Kidney (tissue), 13 donors: ENCODE measurements at regions not wholly inside any gene's neighbourhood (a gene's known extent, or its start where the extent isn't known, plus 50 kb on each side); places are given as distances from the start of the nearest gene placed in this dataset.

Experiments used
- DNase-seq, 5 donors: peaks; one replicate each; pipeline ENCODE4 v3.0.0-alpha.2; 2013 to 2020
- FAIRE-seq: peaks from 2 replicates; lab custom pipeline; 2012; peaks lifted over from hg19 to GRCh38; lab: Jason Lieb, UNC
- H3K27ac ChIP-seq, 2 donors: one replicate each; pipeline ENCODE4 v1.7.0; 2013; ENCODE audit warnings: low read depth in 2 of 2, low read length in 2 of 2, inconsistent platforms in 1 of 2
- H3K27me3 ChIP-seq: one replicate; pipeline ENCODE4 v1.7.1; 2013; ENCODE audit warnings: low read length, inconsistent platforms; ENCODE audit not compliant: control insufficient read depth, insufficient read depth
- H3K36me3 ChIP-seq, 3 donors: one replicate each; pipeline versions ENCODE4 v1.7.0 to v1.7.1; 2013; ENCODE audit warnings: low read length in 3 of 3, control low read depth in 1 of 3, inconsistent platforms in 1 of 3; ENCODE audit not compliant: insufficient read depth in 3 of 3, control insufficient read depth in 2 of 3
- H3K4me1 ChIP-seq, 3 donors: one replicate each; pipeline versions ENCODE4 v1.7.0 to v1.7.1; 2013; ENCODE audit warnings: low read length in 3 of 3, inconsistent platforms in 1 of 3, low read depth in 1 of 3; ENCODE audit not compliant: control insufficient read depth in 2 of 3, insufficient read depth in 2 of 3
- H3K4me3 ChIP-seq, 3 donors: one replicate each; pipeline versions ENCODE4 v1.7.0 to v1.8.1; 2013; ENCODE audit warnings: low read length in 3 of 3, control low read depth in 1 of 3, inconsistent platforms in 1 of 3
- H3K9ac ChIP-seq, 3 donors: one replicate each; pipeline versions ENCODE4 v1.7.0 to v1.7.1; 2013; ENCODE audit warnings: low read length in 3 of 3, control low read depth in 1 of 3, inconsistent platforms in 1 of 3
- H3K9me3 ChIP-seq, 3 donors: one replicate each; pipeline versions ENCODE4 v1.7.0 to v1.7.1; 2013; ENCODE audit warnings: low read length in 3 of 3, control low read depth in 1 of 3, inconsistent platforms in 1 of 3; ENCODE audit not compliant: control insufficient read depth in 2 of 3, insufficient read depth in 1 of 3
- intact Hi-C: fragments of 100-400 bp; cut with DNase I; formaldehyde crosslinking; loops from one replicate; pipeline ENCODE4 v1.11.1; 2022
- TF ChIP-seq, protein P1 (sequence below): IDR thresholded peaks from 3 replicates; pipeline ENCODE4 v1.5.1; 2012; ENCODE audit warnings: mild to moderate bottlenecking, moderate library complexity, borderline replicate concordance; ENCODE audit not compliant: insufficient read depth; ENCODE audit errors: extremely low read depth
- donor health status: control.
- donor health status: control.
- donor health status: control.
- donor health status: control.
- donor health status: control.
- donor health status: DM: yes; HTN: yes; CAD: no.
- donor health status: Normal renal cell carcinoma (clear cell type).

DNA sequence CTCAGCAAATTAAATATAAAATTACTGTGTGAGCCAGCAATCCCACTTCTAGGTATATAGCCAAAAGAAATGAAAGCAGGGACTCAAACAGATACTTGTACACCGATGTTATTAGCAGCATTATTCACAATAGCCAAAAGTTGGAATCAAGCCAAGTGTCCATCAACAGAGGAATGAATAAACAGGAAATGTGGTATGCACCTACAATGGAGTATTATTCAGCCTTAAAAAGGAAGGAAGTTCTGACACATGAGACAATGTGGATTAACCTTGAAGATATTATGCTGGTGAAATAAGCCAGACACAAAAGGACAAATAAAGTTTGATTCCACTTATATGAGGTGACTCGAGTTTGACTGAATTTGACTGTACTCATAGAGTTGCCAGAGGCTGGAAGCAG is 108.3 kb upstream of the DUSP21 start:
- TF ChIP-seq, protein P1, sequence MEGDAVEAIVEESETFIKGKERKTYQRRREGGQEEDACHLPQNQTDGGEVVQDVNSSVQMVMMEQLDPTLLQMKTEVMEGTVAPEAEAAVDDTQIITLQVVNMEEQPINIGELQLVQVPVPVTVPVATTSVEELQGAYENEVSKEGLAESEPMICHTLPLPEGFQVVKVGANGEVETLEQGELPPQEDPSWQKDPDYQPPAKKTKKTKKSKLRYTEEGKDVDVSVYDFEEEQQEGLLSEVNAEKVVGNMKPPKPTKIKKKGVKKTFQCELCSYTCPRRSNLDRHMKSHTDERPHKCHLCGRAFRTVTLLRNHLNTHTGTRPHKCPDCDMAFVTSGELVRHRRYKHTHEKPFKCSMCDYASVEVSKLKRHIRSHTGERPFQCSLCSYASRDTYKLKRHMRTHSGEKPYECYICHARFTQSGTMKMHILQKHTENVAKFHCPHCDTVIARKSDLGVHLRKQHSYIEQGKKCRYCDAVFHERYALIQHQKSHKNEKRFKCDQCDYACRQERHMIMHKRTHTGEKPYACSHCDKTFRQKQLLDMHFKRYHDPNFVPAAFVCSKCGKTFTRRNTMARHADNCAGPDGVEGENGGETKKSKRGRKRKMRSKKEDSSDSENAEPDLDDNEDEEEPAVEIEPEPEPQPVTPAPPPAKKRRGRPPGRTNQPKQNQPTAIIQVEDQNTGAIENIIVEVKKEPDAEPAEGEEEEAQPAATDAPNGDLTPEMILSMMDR: no peak
- no peak for FAIRE-seq
- H3K4me3 ChIP-seq: no peak overlapping the region

DNA sequence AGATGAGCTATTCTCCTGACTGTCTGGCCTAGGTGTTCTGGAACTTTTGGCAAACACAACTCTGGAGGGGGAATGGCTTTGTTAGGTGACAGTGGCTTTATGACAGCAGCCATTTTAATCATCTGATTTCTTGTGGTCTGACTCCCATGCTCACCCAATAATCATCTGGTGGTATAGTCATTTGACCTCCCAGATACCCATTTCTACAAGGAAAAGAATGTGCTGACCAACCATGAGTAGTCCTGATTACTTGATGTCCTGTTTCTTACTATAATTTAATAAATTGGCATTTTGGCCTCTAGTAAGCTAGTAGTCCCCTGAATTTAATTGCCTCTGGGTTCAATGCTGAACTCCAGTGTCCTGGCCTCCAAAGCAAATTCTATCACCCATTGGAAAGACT is 109.9 kb upstream of the DUSP21 start:
- TF ChIP-seq, protein P1: no peak
- no peaks in the 10 kb centered on the region for H3K9me3 ChIP-seq
- no peaks in the 10 kb centered on the region for H3K27me3 ChIP-seq
- intact Hi-C loops: no loop called here
- no peak overlapping the region for H3K9ac ChIP-seq
- no peak for FAIRE-seq
- no peak for DNase-seq
- H3K27ac ChIP-seq: no peak overlapping the region
- no peaks in the 10 kb centered on the region for H3K36me3 ChIP-seq
- H3K4me3 ChIP-seq: no peak overlapping the region
- H3K4me1 ChIP-seq: no peaks in the 10 kb centered on the region

More for the DNA sequence above, 108.3 kb upstream of the DUSP21 start:
- Histone ChIP-seq H3K27ac (no peak overlapping the region), H3K36me3 (no peaks in the 10 kb centered on the region), H3K9me3 (no peaks in the 10 kb centered on the region), H3K27me3 (no peaks in the 10 kb centered on the region), H3K9ac (no peak overlapping the region), H3K4me1 (no peaks in the 10 kb centered on the region)
- DNase-seq: no peak
- intact Hi-C loops: no loop called here

DNA sequence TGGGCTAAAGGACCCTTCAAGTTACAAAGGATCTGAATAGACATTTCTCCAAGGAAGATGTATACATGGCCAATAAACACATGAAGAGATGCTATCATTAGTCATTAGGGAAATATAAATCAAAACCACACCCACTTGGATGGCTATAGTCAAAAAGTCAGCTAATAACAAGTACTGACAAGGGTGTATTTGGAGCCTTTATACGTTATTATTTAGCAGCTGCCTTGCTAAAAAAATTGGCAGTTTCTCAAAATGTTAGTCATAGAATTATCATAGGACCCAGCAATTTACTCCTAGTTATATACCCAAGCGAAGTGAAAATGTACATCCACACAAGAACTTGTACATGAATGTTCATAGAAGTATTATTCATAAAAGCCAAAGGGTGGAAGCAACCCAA is 112.7 kb upstream of the DUSP21 start:
- no peak for DNase-seq
- intact Hi-C loops: no loop called here
- Histone ChIP-seq H3K27me3 (no peaks in the 10 kb centered on the region), H3K27ac (no peak overlapping the region), H3K4me3 (no peak overlapping the region), H3K36me3 (no peaks in the 10 kb centered on the region), H3K9ac (no peak overlapping the region), H3K4me1 (no peaks in the 10 kb centered on the region), H3K9me3 (no peaks in the 10 kb centered on the region)
- no peak for FAIRE-seq
- TF ChIP-seq, protein P1: no peak

DNA sequence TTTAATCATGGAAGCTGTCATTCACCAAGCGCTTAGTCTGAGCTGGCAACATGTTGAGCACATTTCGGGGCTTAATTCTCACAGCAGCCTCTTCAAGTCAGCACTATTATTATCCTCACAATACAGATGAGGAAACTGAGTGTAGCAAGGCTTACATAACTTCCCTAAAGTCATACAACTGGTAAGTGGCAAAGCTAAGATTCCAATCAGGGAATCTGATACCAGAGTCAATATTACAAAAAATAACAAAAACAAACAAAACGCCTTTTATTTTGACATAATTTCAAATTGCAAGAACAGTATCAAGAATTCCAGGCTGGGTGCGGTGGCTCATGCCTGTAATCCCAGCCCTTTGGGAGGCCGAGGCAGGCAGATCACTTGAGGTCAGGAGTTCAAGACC is 120.4 kb upstream of the DUSP21 start:
- no peak overlapping the region for H3K4me3 ChIP-seq
- TF ChIP-seq, protein P1: no peak
- no peak for FAIRE-seq

More for the DNA sequence above, 120.4 kb upstream of the DUSP21 start:
- Histone ChIP-seq H3K27ac (no peak overlapping the region), H3K9me3 (no peaks in the 10 kb centered on the region), H3K9ac (no peak overlapping the region), H3K27me3 (no peaks in the 10 kb centered on the region), H3K36me3 (no peaks in the 10 kb centered on the region), H3K4me1 (no peaks in the 10 kb centered on the region)
- no peak for DNase-seq
- intact Hi-C loops: no loop called here
